Neutrophil (primary cell): ENCODE measurements at regions not wholly inside any gene's neighbourhood (a gene's known extent, or its start where the extent isn't known, plus 50 kb on each side); places are given as distances from the start of the nearest gene placed in this dataset.
"Not testable (repeated sequence)": the region's sequence is repeated elsewhere in the genome, so short reads cannot be mapped to it uniquely, and the experiment has no call there.

Experiments
- H3K27ac ChIP-seq: fragments of 200-600 bp; sonication (generic); 2 replicates; pipeline ENCODE4 v1.5.1; 2016; ENCODE audit warnings: mild to moderate bottlenecking, moderate library complexity
- H3K27me3 ChIP-seq: fragments of 200-600 bp; sonication (generic); 2 replicates; pipeline ENCODE4 v1.6.0; 2016; ENCODE audit warnings: mild to moderate bottlenecking
- H3K36me3 ChIP-seq: fragments of 200-600 bp; sonication (generic); 2 replicates; pipeline ENCODE4 v1.5.1; 2017
- H3K4me1 ChIP-seq, 2 experiments: fragments of 200-600 bp in 1 of 2; sonication (generic) in 1 of 2; 1 replicate in 1 of 2; 2 replicates in 1 of 2; pipeline versions ENCODE4 v1.5.1 to v1.6.1; 2013 to 2016; ENCODE audit warnings: low read depth in 1 of 2, low read length in 1 of 2, mild to moderate bottlenecking in 1 of 2, moderate library complexity in 1 of 2; ENCODE audit not compliant: control insufficient read depth in 1 of 2, insufficient read depth in 1 of 2
- H3K4me3 ChIP-seq, 2 experiments: fragments of 200-600 bp in 1 of 2; sonication (generic) in 1 of 2; 1 replicate in 1 of 2; 2 replicates in 1 of 2; pipeline ENCODE4 v1.5.1; 2013 to 2016; ENCODE audit warnings: low read depth in 1 of 2, low read length in 1 of 2, mild to moderate bottlenecking in 1 of 2, moderate library complexity in 1 of 2
- H3K9me3 ChIP-seq: fragments of 200-600 bp; sonication (generic); 2 replicates; pipeline ENCODE4 v1.5.1; 2016
- TF ChIP-seq, protein P1 (sequence below): fragments of 200-600 bp; sonication (generic); IDR thresholded peaks from 2 replicates; pipeline ENCODE4 v1.5.1; 2016; ENCODE audit warnings: antibody characterized with exemption

DNA sequence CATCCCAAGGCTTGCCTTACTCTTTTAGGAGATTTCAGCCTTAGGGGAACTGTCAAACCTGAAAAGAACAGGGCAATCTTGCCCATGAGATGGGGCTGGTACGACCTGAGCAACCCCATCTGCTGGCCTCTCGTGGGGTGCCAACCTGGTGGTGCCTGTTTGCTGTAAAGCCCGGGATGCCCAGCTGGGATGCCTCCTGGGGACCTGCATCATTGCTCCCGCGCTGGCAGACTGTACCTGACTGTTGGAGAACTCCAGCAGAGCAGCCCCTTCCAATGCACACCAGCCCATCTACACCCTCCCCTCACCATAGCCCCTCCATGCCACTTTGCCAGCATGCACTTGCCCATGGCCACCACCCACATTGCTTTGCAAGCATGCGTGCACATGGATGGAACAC, 335.7 kb downstream of the RPS29 start:
- Histone ChIP-seq H3K27me3 (no peaks in the 10 kb centered on the region), H3K4me1 (no peaks in the 10 kb centered on the region), H3K9me3 (no peaks in the 10 kb centered on the region), H3K4me3 (no peak overlapping the region), H3K36me3 (no peaks in the 10 kb centered on the region), H3K27ac (no peak overlapping the region)
- TF ChIP-seq, protein P1, sequence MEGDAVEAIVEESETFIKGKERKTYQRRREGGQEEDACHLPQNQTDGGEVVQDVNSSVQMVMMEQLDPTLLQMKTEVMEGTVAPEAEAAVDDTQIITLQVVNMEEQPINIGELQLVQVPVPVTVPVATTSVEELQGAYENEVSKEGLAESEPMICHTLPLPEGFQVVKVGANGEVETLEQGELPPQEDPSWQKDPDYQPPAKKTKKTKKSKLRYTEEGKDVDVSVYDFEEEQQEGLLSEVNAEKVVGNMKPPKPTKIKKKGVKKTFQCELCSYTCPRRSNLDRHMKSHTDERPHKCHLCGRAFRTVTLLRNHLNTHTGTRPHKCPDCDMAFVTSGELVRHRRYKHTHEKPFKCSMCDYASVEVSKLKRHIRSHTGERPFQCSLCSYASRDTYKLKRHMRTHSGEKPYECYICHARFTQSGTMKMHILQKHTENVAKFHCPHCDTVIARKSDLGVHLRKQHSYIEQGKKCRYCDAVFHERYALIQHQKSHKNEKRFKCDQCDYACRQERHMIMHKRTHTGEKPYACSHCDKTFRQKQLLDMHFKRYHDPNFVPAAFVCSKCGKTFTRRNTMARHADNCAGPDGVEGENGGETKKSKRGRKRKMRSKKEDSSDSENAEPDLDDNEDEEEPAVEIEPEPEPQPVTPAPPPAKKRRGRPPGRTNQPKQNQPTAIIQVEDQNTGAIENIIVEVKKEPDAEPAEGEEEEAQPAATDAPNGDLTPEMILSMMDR, result no peak

DNA sequence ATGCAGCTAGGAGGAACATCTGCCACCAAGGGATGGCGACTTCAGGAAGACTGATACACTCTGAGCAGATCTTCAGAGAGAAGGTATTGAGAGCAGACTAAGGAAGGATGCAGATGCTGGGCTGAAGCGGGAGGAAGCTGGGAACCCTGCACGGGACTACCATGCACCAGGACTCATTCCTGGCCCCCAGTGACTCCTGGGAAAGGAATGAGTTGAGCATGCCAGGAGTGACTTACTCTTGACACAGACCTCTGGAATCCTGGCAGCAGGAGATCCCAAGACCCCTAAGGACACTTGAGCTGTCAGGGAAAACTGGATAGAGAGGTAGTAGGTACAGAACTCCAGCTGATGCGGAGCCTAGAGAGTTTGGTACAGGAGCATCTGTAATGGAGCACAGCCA, 336.1 kb downstream of the RPS29 start:
- Histone ChIP-seq H3K4me3 (no peak overlapping the region), H3K27ac (no peak overlapping the region), H3K36me3 (no peaks in the 10 kb centered on the region), H3K4me1 (no peaks in the 10 kb centered on the region), H3K27me3 (no peaks in the 10 kb centered on the region), H3K9me3 (no peaks in the 10 kb centered on the region)
- TF ChIP-seq, protein P1, result no peak

GRCh38 chr14:49249022-49249421, 337.2 kb downstream of the RPS29 start:
- no peaks in the 10 kb centered on the region for H3K36me3 ChIP-seq
- H3K4me3 ChIP-seq, result no peak overlapping the region
- no peaks in the 10 kb centered on the region for H3K4me1 ChIP-seq
- no peak overlapping the region for H3K27ac ChIP-seq
- TF ChIP-seq, protein P1, result no peak
- H3K9me3 ChIP-seq, result no peaks in the 10 kb centered on the region
- H3K27me3 ChIP-seq, result no peaks in the 10 kb centered on the region

- H3K4me3 ChIP-seq, H3K27me3 ChIP-seq, H3K4me1 ChIP-seq, H3K9me3 ChIP-seq, H3K27ac ChIP-seq, H3K36me3 ChIP-seq: not testable (repeated sequence)
Measured at GRCh38 chr14:49243777-49244176, 342.4 kb downstream of the RPS29 start.

DNA sequence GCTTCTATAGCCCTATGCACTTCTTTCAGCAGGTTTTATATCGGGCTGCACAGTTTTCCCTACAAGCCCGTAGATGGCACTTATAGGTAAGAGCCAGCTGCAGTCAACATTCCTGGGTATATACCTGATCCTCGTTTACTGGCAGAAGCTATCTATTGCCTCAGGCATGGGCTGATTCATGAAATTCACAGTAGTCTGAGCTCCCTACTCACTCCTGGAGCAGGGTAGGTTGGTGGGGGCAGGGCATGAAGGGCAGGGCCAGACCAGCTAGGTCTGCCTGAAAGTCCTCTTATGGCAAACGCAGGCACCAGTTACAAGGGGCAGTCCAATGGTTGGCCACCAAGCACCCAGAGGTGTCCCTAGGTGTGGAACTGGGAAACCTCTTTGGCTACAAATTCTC, 345.8 kb downstream of the RPS29 start:
- H3K27ac ChIP-seq, result no peak overlapping the region
- H3K36me3 ChIP-seq, result no peaks in the 10 kb centered on the region
- TF ChIP-seq, protein P1, result no peak
- no peaks in the 10 kb centered on the region for H3K4me1 ChIP-seq
- H3K27me3 ChIP-seq, result no peaks in the 10 kb centered on the region
- no peaks in the 10 kb centered on the region for H3K9me3 ChIP-seq
- H3K4me3 ChIP-seq, result no peak overlapping the region

- Histone ChIP-seq H3K27ac (no peak overlapping the region), H3K4me1 (no peaks in the 10 kb centered on the region), H3K4me3 (no peak overlapping the region), H3K36me3 (no peaks in the 10 kb centered on the region), H3K9me3 (no peaks in the 10 kb centered on the region), H3K27me3 (no peaks in the 10 kb centered on the region)
- TF ChIP-seq, protein P1, result no peak
Measured at GRCh38 chr14:49228552-49228951, 357.6 kb downstream of the RPS29 start.
